ENCODE measurements at regions not wholly inside any gene's neighbourhood (a gene's known extent, or its start where the extent isn't known, plus 50 kb on each side); places are given as distances from the start of the nearest gene placed in this dataset.
"Not testable (repeated sequence)": the region's sequence is repeated elsewhere in the genome, so short reads cannot be mapped to it uniquely, and the experiment has no call there.

- H3K9me3 ChIP-seq (ENCODE audit: control insufficient read depth in 2 of 2, insufficient read depth in 1 of 2, low read depth in 1 of 2, low read length in 1 of 2); FAIRE-seq; H3K27me3 ChIP-seq (ENCODE audit: control insufficient read depth in 3 of 3, insufficient read depth in 3 of 3, low read length in 3 of 3); H3K36me3 ChIP-seq (ENCODE audit: control insufficient read depth in 3 of 3, insufficient read depth in 2 of 3, low read depth in 1 of 3, low read length in 3 of 3); H3K4me1 ChIP-seq (ENCODE audit: control insufficient read depth in 3 of 3, insufficient read depth in 2 of 3, low read depth in 1 of 3, low read length in 2 of 3); H3K4me3 ChIP-seq (ENCODE audit: low read depth in 1 of 3, low read length in 3 of 3); H3K27ac ChIP-seq (ENCODE audit: low read depth in 1 of 3, low read length in 2 of 3); DNase-seq: not testable (repeated sequence)
- 43 to 71% (median 49%) methylated on average over 3 of the region's 3 CpGs for WGBS, 3 donors
Measured at GRCh38 chr3:145027186-145027585, 1055.6 kb downstream of the DIPK2A start.

- no peak overlapping the region for H3K4me3 ChIP-seq (ENCODE audit: low read depth in 1 of 3, low read length in 3 of 3)
- no peak for DNase-seq
- H3K36me3 ChIP-seq (ENCODE audit: control insufficient read depth in 3 of 3, insufficient read depth in 2 of 3, low read depth in 1 of 3, low read length in 3 of 3) = no peaks in the 10 kb centered on the region
- FAIRE-seq = no peak
- WGBS, 3 donors = 67 to 70% (median 67%) methylated on average over 1 of the region's 1 CpG
- H3K27ac ChIP-seq (ENCODE audit: low read depth in 1 of 3, low read length in 2 of 3) = no peak overlapping the region
- H3K9me3 ChIP-seq (ENCODE audit: control insufficient read depth in 2 of 2, insufficient read depth in 1 of 2, low read depth in 1 of 2, low read length in 1 of 2) = peaks cover 0 to under 1% of the 10 kb centered on the region in 2 donors
- H3K27me3 ChIP-seq (ENCODE audit: control insufficient read depth in 3 of 3, insufficient read depth in 3 of 3, low read length in 3 of 3) = no peaks in the 10 kb centered on the region
- H3K4me1 ChIP-seq (ENCODE audit: control insufficient read depth in 3 of 3, insufficient read depth in 2 of 3, low read depth in 1 of 3, low read length in 2 of 3) = no peaks in the 10 kb centered on the region
Measured at GRCh38 chr3:145032791-145033190, 1061.2 kb downstream of the DIPK2A start.

GRCh38 chr3:145035682-145036081, 1064.1 kb downstream of the DIPK2A start:
- FAIRE-seq = no peak
- no peak for DNase-seq
- WGBS, 3 donors = 76 to 92% (median 86%) methylated on average over 1 of the region's 1 CpG
- no peak overlapping the region for H3K27ac ChIP-seq (ENCODE audit: low read depth in 1 of 3, low read length in 2 of 3)
- no peaks in the 10 kb centered on the region for H3K27me3 ChIP-seq (ENCODE audit: control insufficient read depth in 3 of 3, insufficient read depth in 3 of 3, low read length in 3 of 3)
- H3K9me3 ChIP-seq (ENCODE audit: control insufficient read depth in 2 of 2, insufficient read depth in 1 of 2, low read depth in 1 of 2, low read length in 1 of 2) = no peaks in the 10 kb centered on the region
- H3K4me3 ChIP-seq (ENCODE audit: low read depth in 1 of 3, low read length in 3 of 3) = no peak overlapping the region
- H3K36me3 ChIP-seq (ENCODE audit: control insufficient read depth in 3 of 3, insufficient read depth in 2 of 3, low read depth in 1 of 3, low read length in 3 of 3) = no peaks in the 10 kb centered on the region
- no peaks in the 10 kb centered on the region for H3K4me1 ChIP-seq (ENCODE audit: control insufficient read depth in 3 of 3, insufficient read depth in 2 of 3, low read depth in 1 of 3, low read length in 2 of 3)

GRCh38 chr3:145054055-145054454, 1082.4 kb downstream of the DIPK2A start:
- not testable (repeated sequence) for H3K36me3 ChIP-seq (ENCODE audit: control insufficient read depth in 3 of 3, insufficient read depth in 2 of 3, low read depth in 1 of 3, low read length in 3 of 3); H3K4me3 ChIP-seq (ENCODE audit: low read depth in 1 of 3, low read length in 3 of 3); H3K27ac ChIP-seq (ENCODE audit: low read depth in 1 of 3, low read length in 2 of 3); DNase-seq; FAIRE-seq; H3K4me1 ChIP-seq (ENCODE audit: control insufficient read depth in 3 of 3, insufficient read depth in 2 of 3, low read depth in 1 of 3, low read length in 2 of 3); H3K27me3 ChIP-seq (ENCODE audit: control insufficient read depth in 3 of 3, insufficient read depth in 3 of 3, low read length in 3 of 3); H3K9me3 ChIP-seq (ENCODE audit: control insufficient read depth in 2 of 2, insufficient read depth in 1 of 2, low read depth in 1 of 2, low read length in 1 of 2)
- 76 to 90% (median 76%) methylated on average over 2 of the region's 2 CpGs for WGBS, 3 donors

- WGBS, 3 donors = 17 to 59% (median 22%) methylated on average over 1 of the region's 1 CpG
- FAIRE-seq (no peak), DNase-seq (no peak)
- Histone ChIP-seq H3K27ac (ENCODE audit: low read depth in 1 of 3, low read length in 2 of 3) (no peak overlapping the region), H3K27me3 (ENCODE audit: control insufficient read depth in 3 of 3, insufficient read depth in 3 of 3, low read length in 3 of 3) (no peaks in the 10 kb centered on the region), H3K9me3 (ENCODE audit: control insufficient read depth in 2 of 2, insufficient read depth in 1 of 2, low read depth in 1 of 2, low read length in 1 of 2) (peaks cover 0 to 3% of the 10 kb centered on the region in 2 donors), H3K4me3 (ENCODE audit: low read depth in 1 of 3, low read length in 3 of 3) (no peak overlapping the region), H3K36me3 (ENCODE audit: control insufficient read depth in 3 of 3, insufficient read depth in 2 of 3, low read depth in 1 of 3, low read length in 3 of 3) (no peaks in the 10 kb centered on the region), H3K4me1 (ENCODE audit: control insufficient read depth in 3 of 3, insufficient read depth in 2 of 3, low read depth in 1 of 3, low read length in 2 of 3) (no peaks in the 10 kb centered on the region)
Measured at GRCh38 chr3:145055375-145056076, 1083.9 kb downstream of the DIPK2A start.

- 79 to 94% (median 81%) methylated on average over 1 of the region's 1 CpG for WGBS, 3 donors
- H3K27me3 ChIP-seq (ENCODE audit: control insufficient read depth in 3 of 3, insufficient read depth in 3 of 3, low read length in 3 of 3) = no peaks in the 10 kb centered on the region
- H3K4me1 ChIP-seq (ENCODE audit: control insufficient read depth in 3 of 3, insufficient read depth in 2 of 3, low read depth in 1 of 3, low read length in 2 of 3) = no peaks in the 10 kb centered on the region
- H3K9me3 ChIP-seq (ENCODE audit: control insufficient read depth in 2 of 2, insufficient read depth in 1 of 2, low read depth in 1 of 2, low read length in 1 of 2) = peaks cover 0 to 13% of the 10 kb centered on the region in 2 donors
- no peaks in the 10 kb centered on the region for H3K36me3 ChIP-seq (ENCODE audit: control insufficient read depth in 3 of 3, insufficient read depth in 2 of 3, low read depth in 1 of 3, low read length in 3 of 3)
- no peak for DNase-seq
- H3K4me3 ChIP-seq (ENCODE audit: low read depth in 1 of 3, low read length in 3 of 3) = no peak overlapping the region
- no peak for FAIRE-seq
- H3K27ac ChIP-seq (ENCODE audit: low read depth in 1 of 3, low read length in 2 of 3) = no peak overlapping the region
Measured at GRCh38 chr3:145058483-145058882, 1086.9 kb downstream of the DIPK2A start.

GRCh38 chr3:145063616-145064015, 1092.0 kb downstream of the DIPK2A start:
- no peaks in the 10 kb centered on the region for H3K36me3 ChIP-seq (ENCODE audit: control insufficient read depth in 3 of 3, insufficient read depth in 2 of 3, low read depth in 1 of 3, low read length in 3 of 3)
- H3K9me3 ChIP-seq (ENCODE audit: control insufficient read depth in 2 of 2, insufficient read depth in 1 of 2, low read depth in 1 of 2, low read length in 1 of 2) = peaks cover 0 to 13% of the 10 kb centered on the region in 2 donors
- H3K27ac ChIP-seq (ENCODE audit: low read depth in 1 of 3, low read length in 2 of 3) = no peak overlapping the region
- no peaks in the 10 kb centered on the region for H3K27me3 ChIP-seq (ENCODE audit: control insufficient read depth in 3 of 3, insufficient read depth in 3 of 3, low read length in 3 of 3)
- 72 to 78% (median 74%) methylated on average over 5 of the region's 5 CpGs for WGBS, 3 donors
- DNase-seq (no peak), FAIRE-seq (no peak)
- H3K4me3 ChIP-seq (ENCODE audit: low read depth in 1 of 3, low read length in 3 of 3) = no peak overlapping the region
- H3K4me1 ChIP-seq (ENCODE audit: control insufficient read depth in 3 of 3, insufficient read depth in 2 of 3, low read depth in 1 of 3, low read length in 2 of 3) = no peaks in the 10 kb centered on the region

GRCh38 chr3:145070795-145071194, 1090.2 kb downstream of the PLOD2 start:
- peaks cover 0 to 5% of the 10 kb centered on the region in 2 donors for H3K9me3 ChIP-seq (ENCODE audit: control insufficient read depth in 2 of 2, insufficient read depth in 1 of 2, low read depth in 1 of 2, low read length in 1 of 2)
- no peak overlapping the region for H3K27ac ChIP-seq (ENCODE audit: low read depth in 1 of 3, low read length in 2 of 3)
- no peaks in the 10 kb centered on the region for H3K36me3 ChIP-seq (ENCODE audit: control insufficient read depth in 3 of 3, insufficient read depth in 2 of 3, low read depth in 1 of 3, low read length in 3 of 3)
- H3K4me3 ChIP-seq (ENCODE audit: low read depth in 1 of 3, low read length in 3 of 3) = no peak overlapping the region
- no peaks in the 10 kb centered on the region for H3K4me1 ChIP-seq (ENCODE audit: control insufficient read depth in 3 of 3, insufficient read depth in 2 of 3, low read depth in 1 of 3, low read length in 2 of 3)
- WGBS, 3 donors = 83 to 96% (median 91%) methylated on average over 2 of the region's 2 CpGs
- FAIRE-seq = no peak
- no peak for DNase-seq
- H3K27me3 ChIP-seq (ENCODE audit: control insufficient read depth in 3 of 3, insufficient read depth in 3 of 3, low read length in 3 of 3) = no peaks in the 10 kb centered on the region

- no peaks in the 10 kb centered on the region for H3K36me3 ChIP-seq (ENCODE audit: control insufficient read depth in 3 of 3, insufficient read depth in 2 of 3, low read depth in 1 of 3, low read length in 3 of 3)
- H3K4me1 ChIP-seq (ENCODE audit: control insufficient read depth in 3 of 3, insufficient read depth in 2 of 3, low read depth in 1 of 3, low read length in 2 of 3) = no peaks in the 10 kb centered on the region
- H3K27me3 ChIP-seq (ENCODE audit: control insufficient read depth in 3 of 3, insufficient read depth in 3 of 3, low read length in 3 of 3) = no peaks in the 10 kb centered on the region
- H3K9me3 ChIP-seq (ENCODE audit: control insufficient read depth in 2 of 2, insufficient read depth in 1 of 2, low read depth in 1 of 2, low read length in 1 of 2) = no peaks in the 10 kb centered on the region
- DNase-seq (no peak), FAIRE-seq (no peak)
- no peak overlapping the region for H3K4me3 ChIP-seq (ENCODE audit: low read depth in 1 of 3, low read length in 3 of 3)
- no peak overlapping the region for H3K27ac ChIP-seq (ENCODE audit: low read depth in 1 of 3, low read length in 2 of 3)
- 80 to 93% (median 81%) methylated on average over 2 of the region's 2 CpGs for WGBS, 3 donors
Measured at GRCh38 chr3:145079436-145079835, 1081.5 kb downstream of the PLOD2 start.

Measured in small intestine (tissue), 7 donors.